Nephron (organoid): ENCODE measurements at regions not wholly inside any gene's neighbourhood (a gene's known extent, or its start where the extent isn't known, plus 50 kb on each side); places are given as distances from the start of the nearest gene placed in this dataset.

Source experiments
- H3K27ac Mint-ChIP-seq, 3 experiments: 2 replicates each; pipeline ENCODE4 v1.8.0; 2020; ENCODE audit warnings: mixed read lengths in 3 of 3, mild to moderate bottlenecking in 2 of 3, moderate library complexity in 1 of 3
- H3K27me3 Mint-ChIP-seq: 2 replicates; pipeline ENCODE4 v1.8.0; 2021; ENCODE audit warnings: low read depth, mild to moderate bottlenecking, moderate library complexity, mixed read lengths
- H3K36me3 Mint-ChIP-seq: 2 replicates; pipeline ENCODE4 v1.8.0; 2020; ENCODE audit warnings: low read depth, mixed read lengths
- H3K4me1 Mint-ChIP-seq: 2 replicates; pipeline ENCODE4 v1.8.0; 2020; ENCODE audit warnings: mixed read lengths
- H3K4me3 Mint-ChIP-seq, 3 experiments: 2 replicates each; pipeline ENCODE4 v1.8.0; 2020; ENCODE audit warnings: mild to moderate bottlenecking in 3 of 3, mixed read lengths in 3 of 3, moderate library complexity in 2 of 3
- H3K9me3 Mint-ChIP-seq: 2 replicates; pipeline ENCODE4 v1.8.0; 2020; ENCODE audit warnings: mixed read lengths
- TF ChIP-seq, protein P1 (sequence below), 3 experiments: fragments of 200-600 bp; sonication (generic); IDR thresholded peaks; one replicate each; pipeline ENCODE4 v1.5.0; 2021; ENCODE audit warnings: antibody characterized with exemption in 3 of 3; ENCODE audit not compliant: unreplicated experiment in 3 of 3

GRCh38 chr9:135240222-135240621 lies 152.8 kb downstream of the OLFM1 start:
- TF ChIP-seq, protein P1, sequence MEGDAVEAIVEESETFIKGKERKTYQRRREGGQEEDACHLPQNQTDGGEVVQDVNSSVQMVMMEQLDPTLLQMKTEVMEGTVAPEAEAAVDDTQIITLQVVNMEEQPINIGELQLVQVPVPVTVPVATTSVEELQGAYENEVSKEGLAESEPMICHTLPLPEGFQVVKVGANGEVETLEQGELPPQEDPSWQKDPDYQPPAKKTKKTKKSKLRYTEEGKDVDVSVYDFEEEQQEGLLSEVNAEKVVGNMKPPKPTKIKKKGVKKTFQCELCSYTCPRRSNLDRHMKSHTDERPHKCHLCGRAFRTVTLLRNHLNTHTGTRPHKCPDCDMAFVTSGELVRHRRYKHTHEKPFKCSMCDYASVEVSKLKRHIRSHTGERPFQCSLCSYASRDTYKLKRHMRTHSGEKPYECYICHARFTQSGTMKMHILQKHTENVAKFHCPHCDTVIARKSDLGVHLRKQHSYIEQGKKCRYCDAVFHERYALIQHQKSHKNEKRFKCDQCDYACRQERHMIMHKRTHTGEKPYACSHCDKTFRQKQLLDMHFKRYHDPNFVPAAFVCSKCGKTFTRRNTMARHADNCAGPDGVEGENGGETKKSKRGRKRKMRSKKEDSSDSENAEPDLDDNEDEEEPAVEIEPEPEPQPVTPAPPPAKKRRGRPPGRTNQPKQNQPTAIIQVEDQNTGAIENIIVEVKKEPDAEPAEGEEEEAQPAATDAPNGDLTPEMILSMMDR (IDR thresholded peaks at IDR 0.05; ENCODE audit: unreplicated experiment in 3 of 3): no peak
- Mint-ChIP-seq H3K9me3 (no peaks in the 10 kb centered on the region), H3K27ac (no peak overlapping the region), H3K36me3 (no peaks in the 10 kb centered on the region), H3K4me3 (no peak overlapping the region), H3K4me1 (peaks cover 7% of the 10 kb centered on the region), H3K27me3 (peaks cover 30% of the 10 kb centered on the region)

- Mint-ChIP-seq H3K27me3 (peaks cover 28% of the 10 kb centered on the region), H3K36me3 (no peaks in the 10 kb centered on the region), H3K4me3 (no peak overlapping the region), H3K4me1 (peaks cover 7% of the 10 kb centered on the region), H3K9me3 (no peaks in the 10 kb centered on the region), H3K27ac (no peak overlapping the region)
- TF ChIP-seq, protein P1 (IDR thresholded peaks at IDR 0.05; ENCODE audit: unreplicated experiment in 3 of 3): no peak
These were observed 153.4 kb downstream of the OLFM1 start for GRCh38 chr9:135240871-135241311.

GRCh38 chr9:135241381-135242048 lies 154.0 kb downstream of the OLFM1 start:
- TF ChIP-seq, protein P1 (IDR thresholded peaks at IDR 0.05; ENCODE audit: unreplicated experiment in 3 of 3): no peak
- Mint-ChIP-seq H3K4me1 (peaks cover 7% of the 10 kb centered on the region), H3K36me3 (no peaks in the 10 kb centered on the region), H3K4me3 (no peak overlapping the region), H3K27me3 (peaks cover 30% of the 10 kb centered on the region), H3K9me3 (no peaks in the 10 kb centered on the region), H3K27ac (no peak overlapping the region)

GRCh38 chr9:135242049-135242396 lies 154.6 kb downstream of the OLFM1 start:
- no peaks in the 10 kb centered on the region for H3K9me3 Mint-ChIP-seq
- no peaks in the 10 kb centered on the region for H3K36me3 Mint-ChIP-seq
- peak overlapping the region in 1 of 3 experiments; percentile 10 for H3K27ac Mint-ChIP-seq
- H3K4me1 Mint-ChIP-seq: peaks cover 7% of the 10 kb centered on the region
- no peak overlapping the region for H3K4me3 Mint-ChIP-seq
- peaks cover 35% of the 10 kb centered on the region for H3K27me3 Mint-ChIP-seq
- TF ChIP-seq, protein P1 (IDR thresholded peaks at IDR 0.05; ENCODE audit: unreplicated experiment in 3 of 3): no peak

- Mint-ChIP-seq H3K27ac (peak overlapping the region in 1 of 3 experiments; percentile 10), H3K4me3 (peak overlapping the region in 1 of 3 experiments; percentile 7), H3K27me3 (peaks cover 39% of the 10 kb centered on the region), H3K36me3 (no peaks in the 10 kb centered on the region), H3K9me3 (no peaks in the 10 kb centered on the region), H3K4me1 (peaks cover 7% of the 10 kb centered on the region)
- TF ChIP-seq, protein P1 (IDR thresholded peaks at IDR 0.05; ENCODE audit: unreplicated experiment in 3 of 3): no peak
These were observed 154.9 kb downstream of the OLFM1 start for GRCh38 chr9:135242406-135242805.
